LNCaP clone FGC (cell line): ENCODE measurements at regions not wholly inside any gene's neighbourhood (a gene's known extent, or its start where the extent isn't known, plus 50 kb on each side); places are given as distances from the start of the nearest gene placed in this dataset.
"Not testable (repeated sequence)": the region's sequence is repeated elsewhere in the genome, so short reads cannot be mapped to it uniquely, and the experiment has no call there.

Source experiments
- DNase-seq: peaks from one replicate; pipeline ENCODE4 v3.0.0-alpha.2; 2011; ENCODE audit warnings: low read depth
- H3K4me3 ChIP-seq: 2 replicates; pipeline ENCODE4 v1.5.1; 2011; ENCODE audit warnings: mild to moderate bottlenecking, low read depth, low read length, control low read depth
- CTCF ChIP-seq: IDR thresholded peaks from 2 replicates; pipeline ENCODE4 v1.5.1; 2012; ENCODE audit warnings: mild to moderate bottlenecking; ENCODE audit not compliant: control insufficient read depth, insufficient read depth; ENCODE audit errors: extremely low read depth

- no peak overlapping the region for H3K4me3 ChIP-seq
- TF ChIP-seq CTCF: peak; percentile 33
- no peak for DNase-seq
Observed at GRCh38 chr3:152910211-152910610, 75.3 kb downstream of the P2RY1 start.

- DNase-seq: no peak
- TF ChIP-seq CTCF: no peak
- H3K4me3 ChIP-seq: no peak overlapping the region
Observed at GRCh38 chr3:152910966-152911365, 76.0 kb downstream of the P2RY1 start.

- H3K4me3 ChIP-seq, DNase-seq: not testable (repeated sequence)
Observed at GRCh38 chr3:152914743-152915142, 79.8 kb downstream of the P2RY1 start.

GRCh38 chr3:152915695-152916094 lies 80.8 kb downstream of the P2RY1 start:
- no peak for TF ChIP-seq CTCF
- no peak for DNase-seq
- no peak overlapping the region for H3K4me3 ChIP-seq

GRCh38 chr3:152916753-152917279 lies 81.9 kb downstream of the P2RY1 start:
- no peak for DNase-seq
- no peak for TF ChIP-seq CTCF
- no peak overlapping the region for H3K4me3 ChIP-seq

GRCh38 chr3:152921351-152921750 lies 86.4 kb downstream of the P2RY1 start:
- DNase-seq: no peak
- H3K4me3 ChIP-seq: no peak overlapping the region
- TF ChIP-seq CTCF: no peak

GRCh38 chr3:152922554-152922953 lies 87.6 kb downstream of the P2RY1 start:
- no peak overlapping the region for H3K4me3 ChIP-seq

More at GRCh38 chr3:152922554-152922953, 87.6 kb downstream of the P2RY1 start:
- TF ChIP-seq CTCF: no peak
- DNase-seq: no peak
